ENCODE measurements at regions not wholly inside any gene's neighbourhood (a gene's known extent, or its start where the extent isn't known, plus 50 kb on each side); places are given as distances from the start of the nearest gene placed in this dataset.

GRCh38 chr5:145680169-145680568 is 155.0 kb downstream of the PRELID2 start:
- H3K4me3 ChIP-seq (ENCODE audit: low read depth, low read length): no peak overlapping the region
- peak; percentile 22 for TF ChIP-seq CTCF (IDR thresholded peaks at IDR 0.05; ENCODE audit: insufficient read depth, low read length)
- no peak for DNase-seq (ENCODE audit: low read depth)

GRCh38 chr5:145678255-145678654 is 156.9 kb downstream of the PRELID2 start:
- H3K4me3 ChIP-seq (ENCODE audit: low read depth, low read length): no peak overlapping the region
- DNase-seq (ENCODE audit: low read depth): no peak
- TF ChIP-seq CTCF (IDR thresholded peaks at IDR 0.05; ENCODE audit: insufficient read depth, low read length): no peak

- no peak overlapping the region for H3K4me3 ChIP-seq (ENCODE audit: low read depth, low read length)
- DNase-seq (ENCODE audit: low read depth): no peak
- TF ChIP-seq CTCF (IDR thresholded peaks at IDR 0.05; ENCODE audit: insufficient read depth, low read length): no peak
These were observed 161.4 kb downstream of the PRELID2 start for GRCh38 chr5:145673786-145674185.

- TF ChIP-seq CTCF (IDR thresholded peaks at IDR 0.05; ENCODE audit: insufficient read depth, low read length): no peak
- H3K4me3 ChIP-seq (ENCODE audit: low read depth, low read length): no peak overlapping the region
- no peak for DNase-seq (ENCODE audit: low read depth)
These were observed 166.4 kb downstream of the PRELID2 start for GRCh38 chr5:145668714-145669113.

- no peak for DNase-seq (ENCODE audit: low read depth)
- no peak overlapping the region for H3K4me3 ChIP-seq (ENCODE audit: low read depth, low read length)
- no peak for TF ChIP-seq CTCF (IDR thresholded peaks at IDR 0.05; ENCODE audit: insufficient read depth, low read length)
These were observed 167.4 kb downstream of the PRELID2 start for GRCh38 chr5:145667742-145668141.

- TF ChIP-seq CTCF (IDR thresholded peaks at IDR 0.05; ENCODE audit: insufficient read depth, low read length): no peak
- no peak for DNase-seq (ENCODE audit: low read depth)
- H3K4me3 ChIP-seq (ENCODE audit: low read depth, low read length): no peak overlapping the region
These were observed 168.6 kb downstream of the PRELID2 start for GRCh38 chr5:145666591-145666990.

- peak; percentile 38 for DNase-seq (ENCODE audit: low read depth)
- TF ChIP-seq CTCF (IDR thresholded peaks at IDR 0.05; ENCODE audit: insufficient read depth, low read length): no peak
- H3K4me3 ChIP-seq (ENCODE audit: low read depth, low read length): no peak overlapping the region
These were observed 173.2 kb downstream of the PRELID2 start for GRCh38 chr5:145661737-145662485.
